ENCODE measurements at regions not wholly inside any gene's neighbourhood (a gene's known extent, or its start where the extent isn't known, plus 50 kb on each side); places are given as distances from the start of the nearest gene placed in this dataset.

DNA sequence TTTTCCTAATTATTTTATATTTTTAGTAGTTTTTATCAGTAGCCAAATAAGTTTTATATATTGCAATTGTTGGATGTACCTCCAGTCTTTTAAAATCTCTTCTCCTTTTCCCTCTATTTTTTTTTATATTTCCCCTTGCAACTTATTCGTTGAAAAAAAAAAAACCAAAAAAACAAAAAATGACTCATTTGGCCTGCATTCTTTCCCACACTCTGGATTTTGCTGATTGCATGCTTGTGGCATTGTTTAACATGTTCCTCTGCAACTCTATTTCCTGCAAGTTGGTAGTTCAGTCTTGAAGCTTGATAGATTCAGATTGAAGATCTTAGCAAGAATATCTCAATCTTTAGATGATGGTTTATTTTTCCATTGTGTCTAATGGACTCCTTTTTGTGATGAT is 260.6 kb upstream of the BOD1L1 start:
- no TSS peak for BruUV-seq (replicated peaks)
- TF ChIP-seq EZH2 (IDR thresholded peaks at IDR 0.05; ENCODE audit: low read length, unreplicated experiment), result no peak
- TF ChIP-seq, protein P1, sequence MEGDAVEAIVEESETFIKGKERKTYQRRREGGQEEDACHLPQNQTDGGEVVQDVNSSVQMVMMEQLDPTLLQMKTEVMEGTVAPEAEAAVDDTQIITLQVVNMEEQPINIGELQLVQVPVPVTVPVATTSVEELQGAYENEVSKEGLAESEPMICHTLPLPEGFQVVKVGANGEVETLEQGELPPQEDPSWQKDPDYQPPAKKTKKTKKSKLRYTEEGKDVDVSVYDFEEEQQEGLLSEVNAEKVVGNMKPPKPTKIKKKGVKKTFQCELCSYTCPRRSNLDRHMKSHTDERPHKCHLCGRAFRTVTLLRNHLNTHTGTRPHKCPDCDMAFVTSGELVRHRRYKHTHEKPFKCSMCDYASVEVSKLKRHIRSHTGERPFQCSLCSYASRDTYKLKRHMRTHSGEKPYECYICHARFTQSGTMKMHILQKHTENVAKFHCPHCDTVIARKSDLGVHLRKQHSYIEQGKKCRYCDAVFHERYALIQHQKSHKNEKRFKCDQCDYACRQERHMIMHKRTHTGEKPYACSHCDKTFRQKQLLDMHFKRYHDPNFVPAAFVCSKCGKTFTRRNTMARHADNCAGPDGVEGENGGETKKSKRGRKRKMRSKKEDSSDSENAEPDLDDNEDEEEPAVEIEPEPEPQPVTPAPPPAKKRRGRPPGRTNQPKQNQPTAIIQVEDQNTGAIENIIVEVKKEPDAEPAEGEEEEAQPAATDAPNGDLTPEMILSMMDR (conservative IDR thresholded peaks at IDR 0.05; ENCODE audit: low read depth, low read length), result no peak
- TF ChIP-seq EZH2phosphoT487 (IDR thresholded peaks at IDR 0.05; ENCODE audit: borderline replicate concordance, low read length), result no peak
- no peaks in the 10 kb centered on the region for H3K79me2 ChIP-seq (ENCODE audit: low read length)
- H3K4me2 ChIP-seq (ENCODE audit: low read length), result peak overlapping the region; percentile 15; the same call in 1 of the 2 replicates
- H3K27me3 ChIP-seq (ENCODE audit: low read length), result no peaks in the 10 kb centered on the region
- peaks cover 28% of the 10 kb centered on the region for H3K4me1 ChIP-seq (ENCODE audit: insufficient read depth, low read length)
- no peak overlapping the region for H2AFZ ChIP-seq (ENCODE audit: low read length)
- H3K36me3 ChIP-seq (ENCODE audit: low read depth, low read length), result no peaks in the 10 kb centered on the region
- ATAC-seq (no peak), DNase-seq (peak; percentile 72)
- peak overlapping the region; percentile 4; the same call in 1 of the 2 replicates for H3K9ac ChIP-seq (ENCODE audit: low read length)
- H3F3A ChIP-seq (ENCODE audit: low read length, unreplicated experiment), result no peaks in the 10 kb centered on the region
- intact Hi-C loops (cut with micrococcal nuclease), result no loop called here
- H3K9me3 ChIP-seq (ENCODE audit: low read length), result no peaks in the 10 kb centered on the region
- no peak overlapping the region for H3K4me3 ChIP-seq (ENCODE audit: low read length)
- ChIA-PET CTCF (no interaction called here), POLR2A (ENCODE audit: unreplicated experiment) (interaction anchor here (0.6 kb wide), 1 partner anchor 98 kb away, joined by 4 read pairs; no protein-coding TSS in a partner anchor)
- H4K20me1 ChIP-seq (ENCODE audit: low read length), result no peaks in the 10 kb centered on the region
- H3K9me2 ChIP-seq (replicated peaks; ENCODE audit: low read length), result no peaks in the 10 kb centered on the region
- peak overlapping the region; percentile 55 for H3K27ac ChIP-seq (ENCODE audit: low read length)

DNA sequence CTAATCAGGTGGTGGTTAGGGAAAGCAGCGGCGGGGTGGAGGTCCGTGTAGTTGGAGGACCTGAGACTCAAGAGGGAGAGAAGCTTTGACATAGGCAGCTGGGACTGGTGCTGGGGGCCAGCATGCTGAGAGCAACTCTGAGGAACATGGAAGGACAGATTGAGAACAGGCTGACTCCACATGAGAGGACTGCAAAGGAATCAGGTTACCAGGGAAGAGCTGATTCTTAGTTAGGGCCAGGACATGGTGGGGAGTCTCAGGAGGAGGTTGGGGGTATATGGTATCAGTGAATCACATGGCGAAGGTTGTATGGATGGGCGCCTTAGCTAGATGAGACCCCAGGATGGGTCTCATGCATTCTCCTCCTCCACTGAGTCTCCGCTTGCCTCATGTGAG is 264.0 kb upstream of the BOD1L1 start:
- BruUV-seq (replicated peaks), result no TSS peak
- CTCF ChIA-PET, result no interaction called here

DNA sequence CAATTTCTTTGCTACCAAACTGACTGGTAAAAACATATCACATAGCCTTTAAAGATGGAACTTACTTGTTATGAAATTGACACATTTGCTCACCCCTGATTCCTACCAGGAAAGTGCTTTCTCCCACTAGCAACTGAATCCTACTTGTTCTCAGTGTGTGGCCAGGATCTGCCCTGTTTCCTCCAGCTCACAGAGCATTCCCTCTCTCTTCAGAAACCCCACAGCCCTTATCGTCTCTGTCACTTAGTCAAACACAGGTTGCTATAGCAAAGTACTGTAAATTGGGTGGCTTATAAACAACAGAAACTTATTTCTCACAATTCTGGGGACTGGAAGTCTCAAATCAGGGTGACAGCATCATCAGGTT is 265.2 kb upstream of the BOD1L1 start:
- CTCF ChIA-PET, result interaction anchor here (0.6 kb wide), 1 partner anchor 36 kb away, joined by 3 read pairs; no protein-coding TSS in a partner anchor
- TSS peak; percentile 66 for BruUV-seq (replicated peaks)
- H4K20me1 ChIP-seq (ENCODE audit: low read length), result no peaks in the 10 kb centered on the region
- TF ChIP-seq EZH2 (IDR thresholded peaks at IDR 0.05; ENCODE audit: low read length, unreplicated experiment), result no peak
- TF ChIP-seq EZH2phosphoT487 (IDR thresholded peaks at IDR 0.05; ENCODE audit: borderline replicate concordance, low read length), result no peak
- TF ChIP-seq, protein P1 (conservative IDR thresholded peaks at IDR 0.05; ENCODE audit: low read depth, low read length), result no peak
- peak overlapping the region; percentile 19; the same call in 1 of the 2 replicates for H3K4me3 ChIP-seq (ENCODE audit: low read length)
- no peaks in the 10 kb centered on the region for H3K36me3 ChIP-seq (ENCODE audit: low read depth, low read length)
- peak; percentile 47 for ATAC-seq
- DNase-seq, result peak; percentile 26
- intact Hi-C loops (cut with micrococcal nuclease), result no loop called here
- H3F3A ChIP-seq (ENCODE audit: low read length, unreplicated experiment), result no peaks in the 10 kb centered on the region
- H3K27me3 ChIP-seq (ENCODE audit: low read length), result no peaks in the 10 kb centered on the region
- H3K79me2 ChIP-seq (ENCODE audit: low read length), result no peaks in the 10 kb centered on the region
- peak overlapping the region; percentile 62 for H3K4me2 ChIP-seq (ENCODE audit: low read length)
- no peaks in the 10 kb centered on the region for H3K9me3 ChIP-seq (ENCODE audit: low read length)
- H2AFZ ChIP-seq (ENCODE audit: low read length), result no peak overlapping the region
- no peaks in the 10 kb centered on the region for H3K9me2 ChIP-seq (replicated peaks; ENCODE audit: low read length)
- peak overlapping the region; percentile 75 for H3K9ac ChIP-seq (ENCODE audit: low read length)
- POLR2A ChIA-PET (ENCODE audit: unreplicated experiment), result no interaction called here
- peak overlapping the region; percentile 97 for H3K27ac ChIP-seq (ENCODE audit: low read length)
- peaks cover 42% of the 10 kb centered on the region for H3K4me1 ChIP-seq (ENCODE audit: insufficient read depth, low read length)

More for the DNA sequence above, 264.0 kb upstream of the BOD1L1 start:
- no peaks in the 10 kb centered on the region for H3K27me3 ChIP-seq (ENCODE audit: low read length)
- H3K9me2 ChIP-seq (replicated peaks; ENCODE audit: low read length), result no peaks in the 10 kb centered on the region
- H3K27ac ChIP-seq (ENCODE audit: low read length), result peak overlapping the region; percentile 97
- TF ChIP-seq EZH2phosphoT487 (IDR thresholded peaks at IDR 0.05; ENCODE audit: borderline replicate concordance, low read length) (no peak), EZH2 (IDR thresholded peaks at IDR 0.05; ENCODE audit: low read length, unreplicated experiment) (no peak)
- TF ChIP-seq, protein P1 (conservative IDR thresholded peaks at IDR 0.05; ENCODE audit: low read depth, low read length), result no peak
- H4K20me1 ChIP-seq (ENCODE audit: low read length), result no peaks in the 10 kb centered on the region
- POLR2A ChIA-PET (ENCODE audit: unreplicated experiment), result no interaction called here
- H2AFZ ChIP-seq (ENCODE audit: low read length), result no peak overlapping the region
- ATAC-seq (peak; percentile 6; the same call in 1 of the 2 replicates), DNase-seq (no peak)
- no peaks in the 10 kb centered on the region for H3F3A ChIP-seq (ENCODE audit: low read length, unreplicated experiment)
- H3K9ac ChIP-seq (ENCODE audit: low read length), result peak overlapping the region; percentile 60
- H3K36me3 ChIP-seq (ENCODE audit: low read depth, low read length), result no peaks in the 10 kb centered on the region
- H3K79me2 ChIP-seq (ENCODE audit: low read length), result no peaks in the 10 kb centered on the region
- intact Hi-C loops (cut with micrococcal nuclease), result no loop called here
- no peaks in the 10 kb centered on the region for H3K9me3 ChIP-seq (ENCODE audit: low read length)
- H3K4me2 ChIP-seq (ENCODE audit: low read length), result peak overlapping the region; percentile 53
- no peak overlapping the region for H3K4me3 ChIP-seq (ENCODE audit: low read length)
- peaks cover 42% of the 10 kb centered on the region for H3K4me1 ChIP-seq (ENCODE audit: insufficient read depth, low read length)
